ENCODE measurements at regions not wholly inside any gene's neighbourhood (a gene's known extent, or its start where the extent isn't known, plus 50 kb on each side); places are given as distances from the start of the nearest gene placed in this dataset.

GRCh38 chr9:23598994-23599393 lies 227.0 kb downstream of the ELAVL2 start:
- 30 to 71% (median 38%) methylated on average over 2 of the region's 2 CpGs for WGBS, 5 donors
- intact Hi-C loops (cut with DNase I; ENCODE audit: low total_unique reads): no loop called here
- Histone ChIP-seq H3K9me3 (no peaks in the 10 kb centered on the region), H3K4me1 (no peaks in the 10 kb centered on the region), H3K27ac (no peak overlapping the region), H3K4me3 (no peak overlapping the region), H3K27me3 (no peaks in the 10 kb centered on the region), H3K36me3 (no peaks in the 10 kb centered on the region)
- DNase-seq: peak in 1 of 2 donors; percentile 48
- no peak for TF ChIP-seq CTCF (IDR thresholded peaks at IDR 0.05)
- no peak for TF ChIP-seq EP300 (IDR thresholded peaks at IDR 0.05)
- no peak for TF ChIP-seq POLR2AphosphoS5 (IDR thresholded peaks at IDR 0.05)
- TF ChIP-seq POLR2A (IDR thresholded peaks at IDR 0.05): no peak

GRCh38 chr9:23603311-23603710 lies 222.7 kb downstream of the ELAVL2 start:
- Histone ChIP-seq H3K4me1 (no peaks in the 10 kb centered on the region), H3K27me3 (no peaks in the 10 kb centered on the region), H3K27ac (no peak overlapping the region), H3K4me3 (no peak overlapping the region), H3K36me3 (no peaks in the 10 kb centered on the region), H3K9me3 (no peaks in the 10 kb centered on the region)
- WGBS, 5 donors: 94 to 97% (median 94%) methylated on average over 7 of the region's 7 CpGs
- DNase-seq: no peak
- TF ChIP-seq POLR2A (IDR thresholded peaks at IDR 0.05): no peak
- TF ChIP-seq EP300 (IDR thresholded peaks at IDR 0.05): no peak
- no peak for TF ChIP-seq CTCF (IDR thresholded peaks at IDR 0.05)
- no peak for TF ChIP-seq POLR2AphosphoS5 (IDR thresholded peaks at IDR 0.05)
- intact Hi-C loops (cut with DNase I; ENCODE audit: low total_unique reads): no loop called here

GRCh38 chr9:23606107-23606506 lies 219.9 kb downstream of the ELAVL2 start:
- H3K9me3 ChIP-seq: no peaks in the 10 kb centered on the region
- H3K4me3 ChIP-seq: no peak overlapping the region
- intact Hi-C loops (cut with DNase I; ENCODE audit: low total_unique reads): no loop called here
- H3K27ac ChIP-seq: no peak overlapping the region
- no peaks in the 10 kb centered on the region for H3K4me1 ChIP-seq
- 69 to 92% (median 77%) methylated on average over 1 of the region's 1 CpG for WGBS, 5 donors
- H3K36me3 ChIP-seq: no peaks in the 10 kb centered on the region
- H3K27me3 ChIP-seq: no peaks in the 10 kb centered on the region
- DNase-seq: no peak
- no peak for TF ChIP-seq POLR2AphosphoS5 (IDR thresholded peaks at IDR 0.05)
- TF ChIP-seq POLR2A (IDR thresholded peaks at IDR 0.05): no peak
- TF ChIP-seq EP300 (IDR thresholded peaks at IDR 0.05): no peak
- no peak for TF ChIP-seq CTCF (IDR thresholded peaks at IDR 0.05)

GRCh38 chr9:23608456-23608855 lies 217.6 kb downstream of the ELAVL2 start:
- no peak for TF ChIP-seq CTCF (IDR thresholded peaks at IDR 0.05)
- TF ChIP-seq POLR2A (IDR thresholded peaks at IDR 0.05): no peak
- TF ChIP-seq POLR2AphosphoS5 (IDR thresholded peaks at IDR 0.05): no peak
- no peak for TF ChIP-seq EP300 (IDR thresholded peaks at IDR 0.05)
- intact Hi-C loops (cut with DNase I; ENCODE audit: low total_unique reads): no loop called here
- Histone ChIP-seq H3K9me3 (no peaks in the 10 kb centered on the region), H3K27me3 (no peaks in the 10 kb centered on the region), H3K4me1 (no peaks in the 10 kb centered on the region), H3K27ac (no peak overlapping the region), H3K36me3 (no peaks in the 10 kb centered on the region), H3K4me3 (no peak overlapping the region)
- WGBS, 5 donors: 19 to 40% (median 26%) methylated on average over 3 of the region's 3 CpGs
- no peak for DNase-seq
